ENCODE measurements at regions not wholly inside any gene's neighbourhood (a gene's known extent, or its start where the extent isn't known, plus 50 kb on each side); places are given as distances from the start of the nearest gene placed in this dataset.
"Not testable (repeated sequence)": the region's sequence is repeated elsewhere in the genome, so short reads cannot be mapped to it uniquely, and the experiment has no call there.

GRCh38 chr14:89098254-89098653, 273.8 kb downstream of the TTC8 start:
- TF ChIP-seq CTCF (IDR thresholded peaks at IDR 0.05), result no peak
- TF ChIP-seq POLR2AphosphoS5 (IDR thresholded peaks at IDR 0.05), result no peak
- no peak for TF ChIP-seq POLR2A (IDR thresholded peaks at IDR 0.05)
- intact Hi-C loops (cut with DNase I), result no loop called here
- H3K4me3 ChIP-seq, result no peak overlapping the region
- no peak overlapping the region for H3K27ac ChIP-seq
- no peak for DNase-seq (ENCODE audit: low spot score)
- H3K36me3 ChIP-seq, result no peaks in the 10 kb centered on the region
- no peaks in the 10 kb centered on the region for H3K27me3 ChIP-seq (replicated peaks; ENCODE audit: insufficient read depth)
- 86% methylated on average over 2 of the region's 2 CpGs for WGBS
- H3K9me3 ChIP-seq, result no peaks in the 10 kb centered on the region
- no peaks in the 10 kb centered on the region for H3K4me1 ChIP-seq (replicated peaks)

GRCh38 chr14:89104171-89104817, 279.8 kb downstream of the TTC8 start:
- 83% methylated on average over 10 of the region's 10 CpGs for WGBS
- H3K27me3 ChIP-seq (replicated peaks; ENCODE audit: insufficient read depth); DNase-seq (ENCODE audit: low spot score); H3K4me1 ChIP-seq (replicated peaks); H3K36me3 ChIP-seq; H3K27ac ChIP-seq; H3K4me3 ChIP-seq; H3K9me3 ChIP-seq; intact Hi-C loops (cut with DNase I): not testable (repeated sequence)

- H3K27ac ChIP-seq; DNase-seq (ENCODE audit: low spot score); H3K4me1 ChIP-seq (replicated peaks); H3K9me3 ChIP-seq; H3K27me3 ChIP-seq (replicated peaks; ENCODE audit: insufficient read depth); intact Hi-C loops (cut with DNase I); H3K4me3 ChIP-seq; H3K36me3 ChIP-seq: not testable (repeated sequence)
- 77% methylated on average over 4 of the region's 4 CpGs for WGBS
These were observed 280.4 kb downstream of the TTC8 start for GRCh38 chr14:89104861-89105260.
